AG20443 (cell line): ENCODE measurements at regions not wholly inside any gene's neighbourhood (a gene's known extent, or its start where the extent isn't known, plus 50 kb on each side); places are given as distances from the start of the nearest gene placed in this dataset.

Experiments used
- DNase-seq: peaks from one replicate; pipeline ENCODE4 v3.0.0; 2012; ENCODE audit warnings: low spot score, mixed read lengths

- DNase-seq, result no peak
Measured at GRCh38 chr4:23166919-23167318, 474.2 kb downstream of the GBA3 start.

GRCh38 chr4:23166407-23166806 is 473.7 kb downstream of the GBA3 start:
- no peak for DNase-seq

GRCh38 chr4:23165669-23166068 is 472.9 kb downstream of the GBA3 start:
- no peak for DNase-seq

- DNase-seq, result no peak
Measured at GRCh38 chr4:23163647-23164436, 471.1 kb downstream of the GBA3 start.

GRCh38 chr4:23162275-23162674 is 469.5 kb downstream of the GBA3 start:
- DNase-seq, result no peak

- DNase-seq, result no peak
Measured at GRCh38 chr4:23161787-23162186, 469.1 kb downstream of the GBA3 start.

- DNase-seq, result no peak
Measured at GRCh38 chr4:23153076-23153475, 460.3 kb downstream of the GBA3 start.

GRCh38 chr4:23149815-23150214 is 457.1 kb downstream of the GBA3 start:
- DNase-seq, result no peak

- no peak for DNase-seq
Measured at GRCh38 chr4:23144707-23145106, 452.0 kb downstream of the GBA3 start.

GRCh38 chr4:23135792-23136645 is 443.3 kb downstream of the GBA3 start:
- DNase-seq, result peak; percentile 32

- no peak for DNase-seq
Measured at GRCh38 chr4:23134331-23134730, 441.6 kb downstream of the GBA3 start.

- no peak for DNase-seq
Measured at GRCh38 chr4:23130845-23131244, 438.1 kb downstream of the GBA3 start.

- DNase-seq, result no peak
Measured at GRCh38 chr4:23125118-23125517, 432.4 kb downstream of the GBA3 start.

GRCh38 chr4:23122666-23123400 is 430.1 kb downstream of the GBA3 start:
- DNase-seq, result no peak

GRCh38 chr4:23120374-23120773 is 427.6 kb downstream of the GBA3 start:
- DNase-seq, result no peak

GRCh38 chr4:23117826-23118225 is 425.1 kb downstream of the GBA3 start:
- no peak for DNase-seq

GRCh38 chr4:23114538-23114937 is 421.8 kb downstream of the GBA3 start:
- no peak for DNase-seq

GRCh38 chr4:23113104-23113503 is 420.4 kb downstream of the GBA3 start:
- no peak for DNase-seq

- DNase-seq, result no peak
Measured at GRCh38 chr4:23106516-23106915, 413.8 kb downstream of the GBA3 start.

- no peak for DNase-seq
Measured at GRCh38 chr4:23105759-23106370, 413.1 kb downstream of the GBA3 start.

GRCh38 chr4:23097251-23097650 is 404.5 kb downstream of the GBA3 start:
- peak; percentile 67 for DNase-seq

- DNase-seq, result no peak
Measured at GRCh38 chr4:23091711-23092110, 399.0 kb downstream of the GBA3 start.
